Cardiac muscle cell (in vitro differentiated cells and primary cell): ENCODE measurements at regions not wholly inside any gene's neighbourhood (a gene's known extent, or its start where the extent isn't known, plus 50 kb on each side); places are given as distances from the start of the nearest gene placed in this dataset.

Experiments
- DNase-seq, 2 donors: peaks; one replicate each; pipeline versions ENCODE4 v3.0.0 to v3.0.0-alpha.2; 2010 to 2017; ENCODE audit warnings: low read depth in 1 of 2, low spot score in 1 of 2
- H3K27ac ChIP-seq: fragments of 200-600 bp; sonication (generic); 2 replicates; pipeline ENCODE4 v1.5.1; 2016
- H3K27me3 ChIP-seq: fragments of 200-600 bp; sonication (generic); 2 replicates; pipeline ENCODE4 v1.6.0; 2016; ENCODE audit warnings: control low read depth
- H3K36me3 ChIP-seq: fragments of 200-600 bp; sonication (generic); 2 replicates; pipeline ENCODE4 v1.5.1; 2016; ENCODE audit warnings: control low read depth
- H3K4me1 ChIP-seq: fragments of 200-600 bp; sonication (generic); 2 replicates; pipeline ENCODE4 v1.8.1; 2017; ENCODE audit warnings: low read depth, mild to moderate bottlenecking, mixed run types
- H3K4me3 ChIP-seq: fragments of 200-600 bp; sonication (generic); 2 replicates; pipeline ENCODE4 v1.5.1; 2016; ENCODE audit warnings: mild to moderate bottlenecking
- H3K9me3 ChIP-seq: fragments of 200-600 bp; sonication (generic); 2 replicates; pipeline ENCODE4 v1.5.1; 2017; ENCODE audit warnings: low read depth, mild to moderate bottlenecking, control low read depth
- CTCF ChIP-seq: IDR thresholded peaks from 2 replicates; pipeline ENCODE4 v1.5.1; 2012; ENCODE audit warnings: low read depth, mild to moderate bottlenecking, low read length

GRCh38 chr9:22919423-22919822 lies 472.8 kb downstream of the DMRTA1 start:
- no peak for DNase-seq
- Histone ChIP-seq H3K4me1 (peaks cover 3% of the 10 kb centered on the region), H3K36me3 (no peaks in the 10 kb centered on the region), H3K4me3 (no peak overlapping the region), H3K27me3 (no peaks in the 10 kb centered on the region), H3K27ac (no peak overlapping the region), H3K9me3 (no peaks in the 10 kb centered on the region)
- no peak for TF ChIP-seq CTCF

- Histone ChIP-seq H3K27ac (no peak overlapping the region), H3K4me3 (no peak overlapping the region), H3K9me3 (no peaks in the 10 kb centered on the region), H3K36me3 (no peaks in the 10 kb centered on the region), H3K27me3 (no peaks in the 10 kb centered on the region), H3K4me1 (peaks cover 3% of the 10 kb centered on the region)
- no peak for TF ChIP-seq CTCF
- DNase-seq = no peak
Observed at GRCh38 chr9:22921742-22922141, 475.1 kb downstream of the DMRTA1 start.

GRCh38 chr9:22922222-22922621 lies 475.6 kb downstream of the DMRTA1 start:
- Histone ChIP-seq H3K9me3 (no peaks in the 10 kb centered on the region), H3K4me1 (peaks cover 3% of the 10 kb centered on the region), H3K27me3 (no peaks in the 10 kb centered on the region), H3K4me3 (no peak overlapping the region), H3K36me3 (no peaks in the 10 kb centered on the region), H3K27ac (no peak overlapping the region)
- DNase-seq = no peak
- TF ChIP-seq CTCF = no peak

GRCh38 chr9:22954550-22954949 lies 507.9 kb downstream of the DMRTA1 start:
- no peaks in the 10 kb centered on the region for H3K27me3 ChIP-seq
- H3K4me3 ChIP-seq = no peak overlapping the region
- no peaks in the 10 kb centered on the region for H3K4me1 ChIP-seq
- no peak for TF ChIP-seq CTCF
- H3K36me3 ChIP-seq = no peaks in the 10 kb centered on the region
- no peak for DNase-seq
- no peaks in the 10 kb centered on the region for H3K9me3 ChIP-seq
- H3K27ac ChIP-seq = no peak overlapping the region

- H3K4me1 ChIP-seq = no peaks in the 10 kb centered on the region
- H3K27ac ChIP-seq = no peak overlapping the region
- H3K9me3 ChIP-seq = no peaks in the 10 kb centered on the region
- no peak for DNase-seq
- no peak for TF ChIP-seq CTCF
- no peaks in the 10 kb centered on the region for H3K36me3 ChIP-seq
- no peaks in the 10 kb centered on the region for H3K27me3 ChIP-seq
- H3K4me3 ChIP-seq = no peak overlapping the region
Observed at GRCh38 chr9:22954964-22955363, 508.3 kb downstream of the DMRTA1 start.
